Left kidney (tissue), 1 donor: ENCODE measurements at regions not wholly inside any gene's neighbourhood (a gene's known extent, or its start where the extent isn't known, plus 50 kb on each side); places are given as distances from the start of the nearest gene placed in this dataset.
"Not testable (repeated sequence)": the region's sequence is repeated elsewhere in the genome, so short reads cannot be mapped to it uniquely, and the experiment has no call there.

Experiments
- DNase-seq: peaks from one replicate; pipeline ENCODE4 v3.0.0-alpha.2; 2013

- peak; percentile 33 for DNase-seq
Observed at GRCh38 chr9:13941714-13942113, 372.2 kb downstream of the NFIB start.

- DNase-seq = no peak
Observed at GRCh38 chr9:13939701-13940490, 374.0 kb downstream of the NFIB start.

- no peak for DNase-seq
Observed at GRCh38 chr9:13939134-13939533, 374.8 kb downstream of the NFIB start.

- DNase-seq = peak; percentile 55
Observed at GRCh38 chr9:13934416-13934815, 379.5 kb downstream of the NFIB start.

- no peak for DNase-seq
Observed at GRCh38 chr9:13933268-13933656, 380.7 kb downstream of the NFIB start.

- peak; percentile 24 for DNase-seq
Observed at GRCh38 chr9:13932528-13933267, 381.2 kb downstream of the NFIB start.

DNA sequence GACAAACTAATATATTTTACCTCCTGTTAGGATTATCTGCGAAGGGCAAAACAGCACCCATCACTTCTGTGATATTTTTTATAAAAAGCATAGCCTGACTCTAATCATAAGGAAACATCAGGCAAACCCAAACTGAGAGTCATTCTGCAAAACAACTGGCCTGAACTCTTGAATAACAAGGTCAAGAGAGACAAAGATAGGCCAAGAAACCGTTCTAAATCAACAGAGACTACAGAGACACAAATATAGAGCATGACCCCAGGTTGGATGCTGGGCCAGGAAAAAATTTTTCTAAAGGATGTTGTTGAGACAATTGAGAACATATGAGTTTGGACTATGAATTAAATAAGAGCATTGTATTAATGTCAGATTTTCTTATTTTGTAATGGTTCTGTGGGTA lies 384.9 kb downstream of the NFIB start:
- no peak for DNase-seq

GRCh38 chr9:13923381-13923780 lies 390.6 kb downstream of the NFIB start:
- no peak for DNase-seq

DNA sequence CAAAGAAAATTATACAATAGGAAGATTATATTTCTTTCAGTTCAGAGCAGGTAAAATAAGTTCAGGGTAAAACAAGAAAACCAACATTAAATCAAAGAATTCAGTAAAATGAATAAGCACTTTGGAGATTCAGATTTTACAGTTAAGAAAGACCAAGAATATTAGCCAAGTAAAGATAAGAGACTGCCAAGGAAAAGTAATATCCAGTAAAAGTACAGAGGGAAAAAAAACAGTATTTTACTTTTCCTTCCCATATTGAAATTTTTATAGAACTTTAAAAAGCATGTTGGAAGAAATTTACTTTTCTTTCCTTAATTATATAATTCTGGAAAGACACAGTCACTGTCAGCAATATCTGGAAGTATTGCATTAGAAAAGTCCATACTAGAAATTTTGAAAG lies 393.4 kb downstream of the NFIB start:
- DNase-seq = no peak

DNA sequence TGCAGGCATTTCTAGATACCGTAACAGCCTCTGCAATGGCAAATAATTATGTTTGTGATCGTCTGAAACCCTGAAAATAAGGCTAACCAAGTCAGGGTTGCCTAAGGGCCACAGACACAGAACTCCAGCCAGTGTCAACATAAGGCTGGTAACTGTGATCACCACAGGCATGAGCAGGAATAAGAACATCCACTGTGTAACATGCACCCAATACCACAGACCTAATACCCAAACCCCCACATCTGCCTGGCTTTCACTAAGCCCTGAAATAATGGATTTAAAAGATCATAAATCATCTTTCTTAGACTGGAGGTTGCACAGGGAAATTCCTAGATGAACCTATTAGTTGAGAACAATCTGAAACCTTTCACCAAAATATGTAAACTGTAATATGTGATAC lies 394.5 kb downstream of the NFIB start:
- DNase-seq = no peak

- no peak for DNase-seq
Observed at GRCh38 chr9:13917534-13917933, 396.4 kb downstream of the NFIB start.

DNA sequence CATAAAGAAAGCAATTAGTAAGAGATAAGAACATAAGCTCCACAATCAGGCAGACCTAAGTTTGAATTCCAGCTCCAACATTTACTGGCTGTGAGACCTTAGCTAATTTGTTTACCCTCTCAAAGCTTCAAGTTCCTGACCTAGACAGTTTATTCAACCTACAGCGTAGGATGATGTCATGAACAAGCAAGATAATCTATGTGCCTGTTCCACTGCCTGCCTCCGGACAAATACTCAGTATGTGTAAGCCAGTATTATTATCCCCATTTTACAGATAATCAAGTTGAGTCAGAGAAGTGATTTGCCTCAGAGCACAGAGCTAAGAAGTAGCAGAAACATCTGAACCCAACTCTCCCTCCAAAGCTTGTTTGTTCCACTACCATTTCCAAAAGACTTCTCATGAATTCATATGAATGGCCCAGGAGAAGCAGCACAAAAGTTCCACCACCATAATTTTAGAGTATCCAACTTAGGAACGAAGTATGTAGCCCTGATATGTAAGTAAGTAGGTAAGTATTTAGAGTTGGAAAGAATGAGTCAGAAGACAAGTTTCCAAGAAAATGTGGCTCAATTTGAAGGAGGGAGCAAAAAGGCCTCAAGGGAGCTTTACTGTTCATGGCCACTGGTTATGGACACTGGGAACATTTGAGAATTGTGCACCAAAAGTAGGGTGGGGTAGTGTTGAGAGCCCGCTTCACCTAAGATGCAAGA lies 398.2 kb downstream of the NFIB start:
- DNase-seq = no peak

- DNase-seq = no peak
Observed at GRCh38 chr9:13915131-13915530, 398.8 kb downstream of the NFIB start.

GRCh38 chr9:13911473-13911872 lies 402.5 kb downstream of the NFIB start:
- DNase-seq = no peak

DNA sequence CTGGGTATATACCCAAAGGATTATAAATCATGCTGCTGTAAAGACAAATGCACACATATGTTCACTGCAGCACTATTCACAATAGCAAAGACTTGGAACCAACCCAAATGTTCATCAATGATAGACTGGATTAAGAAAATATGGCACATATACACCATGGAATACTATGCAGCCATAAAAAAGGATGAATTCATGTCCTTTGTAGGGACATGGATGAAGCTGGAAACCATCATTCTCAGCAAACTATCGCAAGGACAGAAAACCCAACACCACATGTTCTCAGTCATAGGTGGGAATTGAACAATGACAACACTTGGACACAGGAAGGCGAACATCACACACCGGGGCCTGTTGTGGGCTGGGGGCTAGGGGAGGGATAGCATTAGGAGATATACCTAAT lies 406.1 kb downstream of the NFIB start:
- not testable (repeated sequence) for DNase-seq

DNA sequence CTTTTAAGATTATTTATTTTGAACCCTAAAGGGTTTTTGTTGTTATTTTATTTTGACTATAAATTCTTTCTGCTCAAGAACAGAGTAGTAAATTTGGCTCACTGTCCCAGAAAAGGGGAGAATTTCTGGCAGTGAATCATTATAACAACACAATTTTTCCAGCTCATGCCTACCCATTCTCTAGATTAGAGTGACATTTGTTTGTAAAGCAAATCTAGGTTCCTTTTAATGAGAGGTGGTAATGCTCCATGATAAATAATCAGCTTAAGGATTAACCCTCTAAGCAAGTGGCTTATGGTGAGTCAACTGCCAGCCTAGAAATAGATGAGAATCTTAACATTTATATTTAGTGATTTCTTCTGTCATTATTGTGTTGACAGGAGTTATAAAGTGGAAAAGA lies 409.2 kb downstream of the NFIB start:
- DNase-seq = no peak

GRCh38 chr9:13904311-13904710 lies 409.6 kb downstream of the NFIB start:
- no peak for DNase-seq

DNA sequence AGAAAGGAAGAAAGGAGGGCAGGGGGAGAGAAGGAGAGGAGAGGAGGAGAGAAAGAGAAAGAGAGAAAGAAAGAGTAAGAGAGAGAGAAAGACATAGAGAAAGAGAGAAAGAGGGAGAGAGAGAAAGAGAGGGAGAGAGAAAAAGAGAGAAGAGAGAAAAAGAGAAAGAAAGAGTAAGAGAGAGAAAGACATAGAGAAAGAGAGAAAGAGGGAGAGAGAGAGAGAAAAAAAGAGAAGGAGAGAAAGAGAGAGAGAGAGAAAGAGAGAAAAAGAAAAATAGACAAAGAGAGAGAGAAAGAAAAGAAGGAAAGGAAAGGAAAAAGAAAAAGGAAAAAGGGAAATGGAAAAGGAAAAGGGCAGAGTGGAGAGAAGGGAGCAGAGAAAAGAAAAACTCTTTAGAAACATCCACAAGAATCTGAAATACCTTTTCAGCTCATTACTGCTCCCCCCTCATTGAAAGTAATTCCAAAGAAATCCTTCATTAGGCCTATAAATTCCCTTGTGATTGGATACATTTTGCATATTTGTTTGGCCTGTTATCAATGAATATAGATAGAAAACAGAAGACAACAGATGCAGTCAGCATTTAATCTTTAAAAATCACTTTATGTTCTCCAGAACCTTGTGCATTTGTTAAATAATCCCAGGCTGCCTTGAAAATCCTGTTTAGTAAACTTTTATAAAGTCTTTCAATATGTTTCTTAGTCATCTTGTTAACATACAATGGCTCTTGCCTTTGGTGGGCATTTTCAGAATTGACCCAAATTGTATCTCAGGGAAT lies 411.5 kb downstream of the NFIB start:
- no peak for DNase-seq

GRCh38 chr9:13901176-13901575 lies 412.8 kb downstream of the NFIB start:
- no peak for DNase-seq

DNA sequence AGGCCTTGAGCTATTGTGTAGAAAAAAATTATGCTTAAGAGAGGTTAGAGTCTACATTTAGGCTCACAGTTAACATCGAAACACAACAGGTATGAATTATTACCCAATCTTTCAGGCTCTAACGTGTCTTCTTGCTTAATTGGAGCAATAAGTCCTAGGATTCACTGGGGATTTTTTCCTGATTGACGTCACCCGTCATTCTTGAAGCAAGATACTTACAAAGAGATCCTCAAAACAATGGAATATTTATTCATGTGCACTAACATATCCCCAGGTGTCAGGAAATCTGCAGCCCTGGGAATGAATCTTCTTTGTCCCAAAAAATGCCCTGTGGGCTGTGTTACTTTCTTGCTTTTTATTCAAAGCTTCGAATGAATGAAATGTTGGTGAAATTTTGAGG lies 413.5 kb downstream of the NFIB start:
- no peak for DNase-seq

GRCh38 chr9:13899924-13900323 lies 414.0 kb downstream of the NFIB start:
- no peak for DNase-seq

DNA sequence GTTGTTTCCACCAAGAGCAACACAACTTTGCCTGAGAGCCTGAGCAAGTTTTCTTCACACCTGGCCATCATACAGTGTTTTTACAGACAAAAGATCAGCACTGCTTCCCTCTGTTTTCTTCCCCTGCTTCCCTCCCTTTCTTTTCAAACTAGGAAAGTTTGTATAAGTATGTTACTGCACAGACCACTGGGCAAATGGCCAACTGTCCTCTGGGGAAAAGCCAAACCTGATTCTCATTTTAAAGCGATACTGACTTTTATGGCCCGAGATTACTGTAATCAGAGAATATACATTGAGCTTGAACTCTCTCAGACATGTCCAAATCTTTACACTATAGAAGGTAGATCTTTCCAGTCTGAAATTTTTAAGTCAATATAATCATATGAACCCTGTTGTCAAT lies 415.0 kb downstream of the NFIB start:
- no peak for DNase-seq
